HEK293 (cell line): ENCODE measurements at regions not wholly inside any gene's neighbourhood (a gene's known extent, or its start where the extent isn't known, plus 50 kb on each side); places are given as distances from the start of the nearest gene placed in this dataset.

Source experiments
- CTCF ChIA-PET: fragments of 350-600 bp; formaldehyde crosslinking; extraction: SDS; loops from one replicate; lab custom pipeline; 2021; ENCODE audit warnings: antibody characterized with exemption; lab: Yijun Ruan, JAX
- POLR2A ChIA-PET: fragments of 300-600 bp; formaldehyde crosslinking; extraction: SDS; loops from one replicate; lab custom pipeline; 2020; ENCODE audit warnings: antibody characterized with exemption, inconsistent platforms; lab: Yijun Ruan, JAX
- H3K27ac ChIP-seq: fragments of 200-500 bp; sonication (Bioruptor generic); 2 replicates; pipeline ENCODE4 v1.5.1; 2014; ENCODE audit warnings: low read depth, low read length, control low read depth, inconsistent platforms; ENCODE audit errors: extremely low read depth
- H3K36me3 ChIP-seq, 2 experiments: fragments of 200-500 bp in 1 of 2; sonication (Bioruptor generic) in 1 of 2; 1 replicate in 1 of 2; 2 replicates in 1 of 2; pipeline ENCODE4 v1.5.1; 2014 to 2017; ENCODE audit warnings: inconsistent platforms in 2 of 2, low read length in 2 of 2; ENCODE audit not compliant: control insufficient read depth in 2 of 2, insufficient read depth in 1 of 2
- H3K4me1 ChIP-seq: fragments of 200-500 bp; sonication (Bioruptor generic); 2 replicates; pipeline ENCODE4 v1.5.1; 2014; ENCODE audit warnings: mild to moderate bottlenecking, low read length, inconsistent platforms; ENCODE audit not compliant: control insufficient read depth, insufficient read depth
- H3K4me3 ChIP-seq: 2 replicates; pipeline ENCODE4 v1.5.1; 2011; ENCODE audit warnings: low read depth, mild to moderate bottlenecking, control low read depth, low read length, moderate library complexity
- H3K9me3 ChIP-seq: fragments of 200-500 bp; sonication (Bioruptor generic); 2 replicates; pipeline ENCODE4 v1.5.1; 2014; ENCODE audit warnings: low read depth, low read length, inconsistent platforms; ENCODE audit not compliant: control insufficient read depth, insufficient read depth
- IKZF3 ChIP-seq: fragments of 450-650 bp; IDR thresholded peaks from 2 replicates; pipeline ENCODE4 v1.5.0; 2018; ENCODE audit warnings: missing biosample characterization, mild to moderate bottlenecking, missing genetic modification characterization, moderate library complexity
- REPIN1 ChIP-seq: fragments of 450-650 bp; formaldehyde crosslinking; IDR thresholded peaks from 2 replicates; pipeline ENCODE4 v1.5.1; 2017; ENCODE audit warnings: missing biosample characterization, missing genetic modification characterization, low read depth
- ZNF155 ChIP-seq: fragments of 450-650 bp; formaldehyde crosslinking; IDR thresholded peaks from 2 replicates; pipeline ENCODE4 v1.5.1; 2016; ENCODE audit warnings: missing biosample characterization, missing genetic modification characterization
- ZNF169 ChIP-seq: fragments of 450-650 bp; formaldehyde crosslinking; IDR thresholded peaks from 2 replicates; pipeline ENCODE4 v1.5.1; 2016; ENCODE audit warnings: missing biosample characterization, missing genetic modification characterization
- ZNF280D ChIP-seq: fragments of 450-650 bp; formaldehyde crosslinking; IDR thresholded peaks from 2 replicates; pipeline ENCODE4 v1.5.1; 2016; ENCODE audit warnings: missing biosample characterization, missing genetic modification characterization
- ZNF324 ChIP-seq: fragments of 450-650 bp; formaldehyde crosslinking; IDR thresholded peaks from 2 replicates; pipeline ENCODE4 v1.5.1; 2016; ENCODE audit warnings: missing biosample characterization, missing genetic modification characterization
- ZNF335 ChIP-seq: fragments of 450-650 bp; formaldehyde crosslinking; conservative IDR thresholded peaks from 2 replicates; pipeline ENCODE4 v1.5.1; 2016; ENCODE audit warnings: missing biosample characterization, missing genetic modification characterization
- ZNF416 ChIP-seq: fragments of 450-650 bp; formaldehyde crosslinking; IDR thresholded peaks from 2 replicates; pipeline ENCODE4 v1.5.1; 2016; ENCODE audit warnings: missing biosample characterization, missing genetic modification characterization
- ZNF518A ChIP-seq: fragments of 450-650 bp; formaldehyde crosslinking; conservative IDR thresholded peaks from 2 replicates; pipeline ENCODE4 v1.5.1; 2016; ENCODE audit warnings: low read depth, missing biosample characterization, missing genetic modification characterization
- ZNF529 ChIP-seq: fragments of 450-650 bp; formaldehyde crosslinking; IDR thresholded peaks from 2 replicates; pipeline ENCODE4 v1.5.1; 2017; ENCODE audit warnings: missing genetic modification characterization, missing biosample characterization; ENCODE audit not compliant: insufficient replicate concordance
- ZNF544 ChIP-seq: fragments of 450-650 bp; formaldehyde crosslinking; IDR thresholded peaks from 2 replicates; pipeline ENCODE4 v1.5.0; 2017; ENCODE audit warnings: missing biosample characterization, missing genetic modification characterization
- ZNF580 ChIP-seq: fragments of 450-650 bp; formaldehyde crosslinking; IDR thresholded peaks from 2 replicates; pipeline ENCODE4 v1.5.1; 2016; ENCODE audit warnings: missing biosample characterization, missing genetic modification characterization
- ZNF621 ChIP-seq: fragments of 450-650 bp; formaldehyde crosslinking; IDR thresholded peaks from 2 replicates; pipeline ENCODE4 v1.5.1; 2017; ENCODE audit warnings: missing biosample characterization, missing genetic modification characterization
- ZNF692 ChIP-seq: fragments of 450-650 bp; formaldehyde crosslinking; IDR thresholded peaks from 2 replicates; pipeline ENCODE4 v1.5.1; 2016; ENCODE audit warnings: missing biosample characterization, missing genetic modification characterization
- ZNF776 ChIP-seq: fragments of 450-650 bp; formaldehyde crosslinking; IDR thresholded peaks from 2 replicates; pipeline ENCODE4 v1.5.0; 2017; ENCODE audit warnings: missing biosample characterization, missing genetic modification characterization, borderline replicate concordance
- ZNF843 ChIP-seq: fragments of 450-650 bp; formaldehyde crosslinking; IDR thresholded peaks from 2 replicates; pipeline ENCODE4 v1.5.1; 2016; ENCODE audit warnings: missing biosample characterization, missing genetic modification characterization
- ZSCAN23 ChIP-seq: fragments of 450-650 bp; formaldehyde crosslinking; IDR thresholded peaks from 2 replicates; pipeline ENCODE4 v1.5.1; 2016; ENCODE audit warnings: missing biosample characterization, missing genetic modification characterization

- TF ChIP-seq ZNF324 (tag by site-specific recombination) = no peak
- no peak for TF ChIP-seq REPIN1 (tag by site-specific recombination)
- no peak for TF ChIP-seq ZNF155
- TF ChIP-seq ZNF518A (tag by site-specific recombination) = no peak
- no peak for TF ChIP-seq ZNF776 (tag by site-specific recombination)
- no peak for TF ChIP-seq ZNF169 (tag by site-specific recombination)
- TF ChIP-seq ZNF580 (tag by site-specific recombination) = no peak
- TF ChIP-seq ZNF280D (tag by site-specific recombination) = no peak
- no peak for TF ChIP-seq ZNF416 (tag by site-specific recombination)
- no peak for TF ChIP-seq ZSCAN23
- TF ChIP-seq ZNF621 (tag by site-specific recombination) = no peak
- no peak for TF ChIP-seq ZNF529
- TF ChIP-seq ZNF544 (tag by site-specific recombination) = no peak
- TF ChIP-seq IKZF3 (tag by site-specific recombination) = no peak
- TF ChIP-seq ZNF692 (tag by site-specific recombination) = no peak
- no peak for TF ChIP-seq ZNF335
- TF ChIP-seq ZNF843 (tag by site-specific recombination) = no peak
- ChIA-PET POLR2A (no interaction called here), CTCF (interaction anchor here (0.7 kb wide), 1 partner anchor 9 kb away, joined by 6 read pairs; no protein-coding TSS in a partner anchor)
- H3K9me3 ChIP-seq = no peaks in the 10 kb centered on the region
- no peaks in the 10 kb centered on the region for H3K36me3 ChIP-seq
- no peak overlapping the region for H3K27ac ChIP-seq
- H3K4me1 ChIP-seq = no peaks in the 10 kb centered on the region
- no peak overlapping the region for H3K4me3 ChIP-seq
Observed at GRCh38 chr1:72586023-72586685, 303.8 kb upstream of the NEGR1 start.
